HCT116 (cell line): ENCODE measurements at regions not wholly inside any gene's neighbourhood (a gene's known extent, or its start where the extent isn't known, plus 50 kb on each side); places are given as distances from the start of the nearest gene placed in this dataset.
"Not testable (repeated sequence)": the region's sequence is repeated elsewhere in the genome, so short reads cannot be mapped to it uniquely, and the experiment has no call there.

Experiments used
- CBX3 ChIP-seq: IDR thresholded peaks from 2 replicates; pipeline ENCODE4 v1.6.1; 2012; ENCODE audit warnings: low read depth
- CEBPB ChIP-seq: IDR thresholded peaks from 2 replicates; pipeline ENCODE4 v1.6.1; 2012; ENCODE audit warnings: low read depth
- CTCF ChIP-seq, 3 experiments: fragments of 200-600 bp in 1 of 3; sonication (generic) in 1 of 3; IDR thresholded peaks in 2 of 3; conservative IDR thresholded peaks in 1 of 3; 2 replicates each; pipeline ENCODE4 v1.5.1; 2012 to 2017; ENCODE audit warnings: low read depth in 2 of 3, low read length in 2 of 3, antibody characterized with exemption in 1 of 3, borderline replicate concordance in 1 of 3, control low read depth in 1 of 3, mild to moderate bottlenecking in 1 of 3, mixed read lengths in 1 of 3, mixed run types in 1 of 3, moderate library complexity in 1 of 3; ENCODE audit not compliant: insufficient read depth in 1 of 3
- ELF1 ChIP-seq: IDR thresholded peaks from 2 replicates; pipeline ENCODE4 v1.6.1; 2012; ENCODE audit warnings: low read depth, borderline replicate concordance
- EZH2 ChIP-seq: fragments of 200-600 bp; sonication (generic); IDR thresholded peaks from 2 replicates; pipeline ENCODE4 v1.6.1; 2017; ENCODE audit warnings: antibody characterized with exemption, mixed run types
- EZH2phosphoT487 ChIP-seq: fragments of 200-600 bp; IDR thresholded peaks from 2 replicates; pipeline ENCODE4 v1.6.1; 2018; ENCODE audit warnings: antibody characterized with exemption, borderline replicate concordance
- POLR2A ChIP-seq: IDR thresholded peaks from 2 replicates; pipeline ENCODE4 v1.7.0; 2011; ENCODE audit warnings: borderline replicate concordance; ENCODE audit not compliant: insufficient read depth, insufficient read length; ENCODE audit errors: extremely low read depth
- POLR2AphosphoS5 ChIP-seq: IDR thresholded peaks from 2 replicates; pipeline ENCODE4 v1.6.1; 2011; ENCODE audit warnings: mild to moderate bottlenecking, low read depth, low read length, moderate library complexity
- REST ChIP-seq: IDR thresholded peaks from 2 replicates; pipeline ENCODE4 v1.6.1; 2012; ENCODE audit warnings: low read depth
- ZFX ChIP-seq: fragments of 450-650 bp; IDR thresholded peaks from 2 replicates; pipeline ENCODE4 v1.6.1; 2017
- ZNF274 ChIP-seq: fragments of 200-500 bp; sonication (Bioruptor generic); IDR thresholded peaks from 2 replicates; pipeline ENCODE4 v1.6.1; 2014; ENCODE audit warnings: mild to moderate bottlenecking, low read depth, low read length, inconsistent platforms

- TF ChIP-seq CTCF (IDR thresholded peaks at IDR 0.05 in 2 of 3, conservative IDR thresholded peaks at IDR 0.05 in 1 of 3; ENCODE audit: borderline replicate concordance in 1 of 3, insufficient read depth in 1 of 3, low read depth in 2 of 3, low read length in 2 of 3); CBX3; POLR2A; EZH2; CEBPB; ZNF274; ZFX; ELF1; EZH2phosphoT487; REST; POLR2AphosphoS5: not testable (repeated sequence)
Observed at GRCh38 chr3:5775100-5775499, 587.6 kb downstream of the EDEM1 start.
